ENCODE measurements at regions not wholly inside any gene's neighbourhood (a gene's known extent, or its start where the extent isn't known, plus 50 kb on each side); places are given as distances from the start of the nearest gene placed in this dataset.

GRCh38 chr1:220451532-220451931 is 76.4 kb upstream of the MARK1 start:
- TF ChIP-seq, protein P1, sequence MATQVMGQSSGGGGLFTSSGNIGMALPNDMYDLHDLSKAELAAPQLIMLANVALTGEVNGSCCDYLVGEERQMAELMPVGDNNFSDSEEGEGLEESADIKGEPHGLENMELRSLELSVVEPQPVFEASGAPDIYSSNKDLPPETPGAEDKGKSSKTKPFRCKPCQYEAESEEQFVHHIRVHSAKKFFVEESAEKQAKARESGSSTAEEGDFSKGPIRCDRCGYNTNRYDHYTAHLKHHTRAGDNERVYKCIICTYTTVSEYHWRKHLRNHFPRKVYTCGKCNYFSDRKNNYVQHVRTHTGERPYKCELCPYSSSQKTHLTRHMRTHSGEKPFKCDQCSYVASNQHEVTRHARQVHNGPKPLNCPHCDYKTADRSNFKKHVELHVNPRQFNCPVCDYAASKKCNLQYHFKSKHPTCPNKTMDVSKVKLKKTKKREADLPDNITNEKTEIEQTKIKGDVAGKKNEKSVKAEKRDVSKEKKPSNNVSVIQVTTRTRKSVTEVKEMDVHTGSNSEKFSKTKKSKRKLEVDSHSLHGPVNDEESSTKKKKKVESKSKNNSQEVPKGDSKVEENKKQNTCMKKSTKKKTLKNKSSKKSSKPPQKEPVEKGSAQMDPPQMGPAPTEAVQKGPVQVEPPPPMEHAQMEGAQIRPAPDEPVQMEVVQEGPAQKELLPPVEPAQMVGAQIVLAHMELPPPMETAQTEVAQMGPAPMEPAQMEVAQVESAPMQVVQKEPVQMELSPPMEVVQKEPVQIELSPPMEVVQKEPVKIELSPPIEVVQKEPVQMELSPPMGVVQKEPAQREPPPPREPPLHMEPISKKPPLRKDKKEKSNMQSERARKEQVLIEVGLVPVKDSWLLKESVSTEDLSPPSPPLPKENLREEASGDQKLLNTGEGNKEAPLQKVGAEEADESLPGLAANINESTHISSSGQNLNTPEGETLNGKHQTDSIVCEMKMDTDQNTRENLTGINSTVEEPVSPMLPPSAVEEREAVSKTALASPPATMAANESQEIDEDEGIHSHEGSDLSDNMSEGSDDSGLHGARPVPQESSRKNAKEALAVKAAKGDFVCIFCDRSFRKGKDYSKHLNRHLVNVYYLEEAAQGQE (IDR thresholded peaks at IDR 0.05; ENCODE audit: insufficient replicate concordance, low read depth), result no peak
- TF ChIP-seq SPI1 (IDR thresholded peaks at IDR 0.05; ENCODE audit: borderline replicate concordance, low read depth) (no peak), GABPA (IDR thresholded peaks at IDR 0.05; ENCODE audit: low read depth) (no peak), POLR2AphosphoS5 (IDR thresholded peaks at IDR 0.05; ENCODE audit: low read depth) (no peak)
- TF ChIP-seq, protein P2, sequence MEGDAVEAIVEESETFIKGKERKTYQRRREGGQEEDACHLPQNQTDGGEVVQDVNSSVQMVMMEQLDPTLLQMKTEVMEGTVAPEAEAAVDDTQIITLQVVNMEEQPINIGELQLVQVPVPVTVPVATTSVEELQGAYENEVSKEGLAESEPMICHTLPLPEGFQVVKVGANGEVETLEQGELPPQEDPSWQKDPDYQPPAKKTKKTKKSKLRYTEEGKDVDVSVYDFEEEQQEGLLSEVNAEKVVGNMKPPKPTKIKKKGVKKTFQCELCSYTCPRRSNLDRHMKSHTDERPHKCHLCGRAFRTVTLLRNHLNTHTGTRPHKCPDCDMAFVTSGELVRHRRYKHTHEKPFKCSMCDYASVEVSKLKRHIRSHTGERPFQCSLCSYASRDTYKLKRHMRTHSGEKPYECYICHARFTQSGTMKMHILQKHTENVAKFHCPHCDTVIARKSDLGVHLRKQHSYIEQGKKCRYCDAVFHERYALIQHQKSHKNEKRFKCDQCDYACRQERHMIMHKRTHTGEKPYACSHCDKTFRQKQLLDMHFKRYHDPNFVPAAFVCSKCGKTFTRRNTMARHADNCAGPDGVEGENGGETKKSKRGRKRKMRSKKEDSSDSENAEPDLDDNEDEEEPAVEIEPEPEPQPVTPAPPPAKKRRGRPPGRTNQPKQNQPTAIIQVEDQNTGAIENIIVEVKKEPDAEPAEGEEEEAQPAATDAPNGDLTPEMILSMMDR (IDR thresholded peaks at IDR 0.05; ENCODE audit: insufficient read depth, low read length), result no peak
- Histone ChIP-seq H3K4me3 (replicated peaks; ENCODE audit: insufficient read depth, low read length) (no peak overlapping the region), H3K27ac (replicated peaks) (no peak overlapping the region), H3K27me3 (ENCODE audit: insufficient read depth, poor library complexity, severe bottlenecking) (no peaks in the 10 kb centered on the region)
- no peak for DNase-seq (ENCODE audit: low read depth in 1 of 2, low spot score in 1 of 2)

DNA sequence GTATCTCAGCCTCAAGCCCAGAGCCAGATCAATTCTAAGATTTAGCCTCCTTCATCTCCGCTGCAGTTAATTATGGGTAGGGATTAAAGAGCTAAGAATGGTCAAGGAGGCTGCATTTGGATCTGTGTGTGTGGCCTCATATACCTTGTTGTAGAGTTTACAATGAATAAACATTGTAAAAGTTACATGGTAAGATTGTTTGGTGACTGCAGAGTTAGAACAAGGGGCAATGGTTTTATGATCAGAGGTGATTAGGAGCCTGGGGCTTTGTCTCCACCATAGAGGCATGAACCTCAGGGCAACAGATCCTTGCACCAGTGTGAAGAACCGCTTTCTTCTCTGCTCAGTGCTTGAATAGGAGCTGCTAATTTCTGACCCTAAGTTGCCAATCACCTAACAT is 77.0 kb upstream of the MARK1 start:
- TF ChIP-seq GABPA (IDR thresholded peaks at IDR 0.05; ENCODE audit: low read depth) (no peak), POLR2AphosphoS5 (IDR thresholded peaks at IDR 0.05; ENCODE audit: low read depth) (no peak), SPI1 (IDR thresholded peaks at IDR 0.05; ENCODE audit: borderline replicate concordance, low read depth) (no peak)
- TF ChIP-seq, protein P1 (IDR thresholded peaks at IDR 0.05; ENCODE audit: insufficient replicate concordance, low read depth), result no peak
- TF ChIP-seq, protein P2 (IDR thresholded peaks at IDR 0.05; ENCODE audit: insufficient read depth, low read length), result no peak
- no peak overlapping the region for H3K27ac ChIP-seq (replicated peaks)
- DNase-seq (ENCODE audit: low read depth in 1 of 2, low spot score in 1 of 2), result no peak
- no peaks in the 10 kb centered on the region for H3K27me3 ChIP-seq (ENCODE audit: insufficient read depth, poor library complexity, severe bottlenecking)
- no peak overlapping the region for H3K4me3 ChIP-seq (replicated peaks; ENCODE audit: insufficient read depth, low read length)

- DNase-seq (ENCODE audit: low read depth in 1 of 2, low spot score in 1 of 2), result no peak
- TF ChIP-seq GABPA (IDR thresholded peaks at IDR 0.05; ENCODE audit: low read depth) (no peak), SPI1 (IDR thresholded peaks at IDR 0.05; ENCODE audit: borderline replicate concordance, low read depth) (no peak), POLR2AphosphoS5 (IDR thresholded peaks at IDR 0.05; ENCODE audit: low read depth) (no peak)
- TF ChIP-seq, protein P1 (IDR thresholded peaks at IDR 0.05; ENCODE audit: insufficient replicate concordance, low read depth), result no peak
- TF ChIP-seq, protein P2 (IDR thresholded peaks at IDR 0.05; ENCODE audit: insufficient read depth, low read length), result no peak
- no peak overlapping the region for H3K4me3 ChIP-seq (replicated peaks; ENCODE audit: insufficient read depth, low read length)
- H3K27ac ChIP-seq (replicated peaks), result no peak overlapping the region
- H3K27me3 ChIP-seq (ENCODE audit: insufficient read depth, poor library complexity, severe bottlenecking), result no peaks in the 10 kb centered on the region
Measured at GRCh38 chr1:220448217-220448616, 79.7 kb upstream of the MARK1 start.
